K562 (cell line): ENCODE measurements at regions not wholly inside any gene's neighbourhood (a gene's known extent, or its start where the extent isn't known, plus 50 kb on each side); places are given as distances from the start of the nearest gene placed in this dataset.

Experiments
- CCAR2 ChIP-seq: fragments of 200-400 bp; formaldehyde crosslinking; IDR thresholded peaks from 2 replicates; pipeline ENCODE4 v1.6.1; 2017; ENCODE audit warnings: mild to moderate bottlenecking, low read depth, low read length
- CHD1 ChIP-seq: fragments of 200-600 bp; sonication (generic); IDR thresholded peaks from one replicate; pipeline ENCODE4 v1.6.1; 2012; ENCODE audit warnings: mild to moderate bottlenecking, moderate library complexity, low read length, inconsistent platforms
- CTCF ChIP-seq, 3 experiments: IDR thresholded peaks in 2 of 3; conservative IDR thresholded peaks in 1 of 3; 2 replicates each; pipeline ENCODE4 v1.5.1; 2011 to 2012; ENCODE audit warnings: low read length in 3 of 3, mild to moderate bottlenecking in 3 of 3, control low read depth in 2 of 3, improper control_type of control experiment in 1 of 3, inconsistent platforms in 1 of 3, low read depth in 1 of 3, mixed read lengths in 1 of 3, moderate library complexity in 1 of 3; ENCODE audit not compliant: insufficient read depth in 2 of 3
- EZH2 ChIP-seq: IDR thresholded peaks from 2 replicates; pipeline ENCODE4 v1.6.1; 2012; ENCODE audit warnings: low read depth, mild to moderate bottlenecking, inconsistent platforms, low read length, borderline replicate concordance
- HDAC2 ChIP-seq: fragments of 450-650 bp; IDR thresholded peaks from 2 replicates; pipeline ENCODE4 v1.6.1; 2016; ENCODE audit warnings: mild to moderate bottlenecking
- LARP7 ChIP-seq: fragments of 450-650 bp; IDR thresholded peaks from 2 replicates; pipeline ENCODE4 v1.6.1; 2016
- MTF1 ChIP-seq: fragments of 250-450 bp; sonication (Bioruptor Pico); IDR thresholded peaks from 2 replicates; pipeline ENCODE4 v1.9.0; 2021; ENCODE audit warnings: moderate library complexity, mild to moderate bottlenecking, inconsistent platforms, borderline replicate concordance
- RAD21 ChIP-seq, 2 experiments: fragments of 250-450 bp in 1 of 2; fragments of 450-650 bp in 1 of 2; sonication (Bioruptor Pico) in 1 of 2; formaldehyde crosslinking in 1 of 2; IDR thresholded peaks in 1 of 2; conservative IDR thresholded peaks in 1 of 2; 2 replicates each; pipeline versions ENCODE4 v1.4.0 to v1.8.0; 2020 to 2022; ENCODE audit warnings: mild to moderate bottlenecking in 2 of 2, moderate library complexity in 1 of 2
- RBM39 ChIP-seq: fragments of 200-400 bp; formaldehyde crosslinking; optimal IDR thresholded peaks from 2 replicates; pipeline ENCODE3; 2018; ENCODE audit warnings: low read depth, low read length
- SIRT6 ChIP-seq: IDR thresholded peaks from one replicate; pipeline ENCODE4 v1.6.1; 2012; ENCODE audit warnings: low read depth, mild to moderate bottlenecking, control low read depth, inconsistent platforms, low read length, moderate library complexity
- SMC3 ChIP-seq: conservative IDR thresholded peaks from 2 replicates; pipeline ENCODE4 v1.6.1; 2011; ENCODE audit warnings: low read depth, low read length, improper control_type of control experiment; ENCODE audit not compliant: insufficient read depth
- ZNF274 ChIP-seq: IDR thresholded peaks from 2 replicates; pipeline ENCODE4 v1.6.1; 2011; ENCODE audit warnings: low read depth, mild to moderate bottlenecking, low read length, moderate library complexity, borderline replicate concordance

GRCh38 chr12:127970491-127970890, 296.5 kb upstream of the TMEM132C start:
- no peak for TF ChIP-seq CTCF (IDR thresholded peaks at IDR 0.05 in 2 of 3, conservative IDR thresholded peaks at IDR 0.05 in 1 of 3; ENCODE audit: insufficient read depth in 2 of 3, low read depth in 1 of 3, low read length in 3 of 3)
- no peak for TF ChIP-seq SMC3
- TF ChIP-seq ZNF274, result no peak
- no peak for TF ChIP-seq SIRT6
- TF ChIP-seq LARP7, result no peak
- no peak for TF ChIP-seq EZH2
- TF ChIP-seq CCAR2, result no peak
- no peak for TF ChIP-seq HDAC2
- no peak for TF ChIP-seq RBM39
- TF ChIP-seq CHD1, result no peak
- no peak for TF ChIP-seq MTF1
- TF ChIP-seq RAD21 (CRISPR knock-in tag; conservative IDR thresholded peaks at IDR 0.05 in 1 of 2, IDR thresholded peaks at IDR 0.05 in 1 of 2), result no peak
